GM18519 (cell line): ENCODE measurements at regions not wholly inside any gene's neighbourhood (a gene's known extent, or its start where the extent isn't known, plus 50 kb on each side); places are given as distances from the start of the nearest gene placed in this dataset.
"Not testable (repeated sequence)": the region's sequence is repeated elsewhere in the genome, so short reads cannot be mapped to it uniquely, and the experiment has no call there.

Experiments
- ATAC-seq: cut with Tn5 transposase; IDR thresholded peaks from one replicate; pipeline ENCODE4 v1.9.1; 2021; ENCODE audit warnings: mild to moderate bottlenecking, moderate library complexity; ENCODE audit not compliant: unreplicated experiment, low FRiP score

GRCh38 chr2:184155791-184156190 is 442.5 kb upstream of the ZNF804A start:
- no peak for ATAC-seq

- no peak for ATAC-seq
These were observed 441.2 kb upstream of the ZNF804A start for GRCh38 chr2:184157141-184157540.

- no peak for ATAC-seq
These were observed 435.9 kb upstream of the ZNF804A start for GRCh38 chr2:184162426-184162825.

- not testable (repeated sequence) for ATAC-seq
These were observed 429.5 kb upstream of the ZNF804A start for GRCh38 chr2:184168823-184169222.

GRCh38 chr2:184169366-184169765 is 429.0 kb upstream of the ZNF804A start:
- ATAC-seq, result no peak

GRCh38 chr2:184174493-184175104 is 423.7 kb upstream of the ZNF804A start:
- no peak for ATAC-seq

- no peak for ATAC-seq
These were observed 420.1 kb upstream of the ZNF804A start for GRCh38 chr2:184178229-184178628.

GRCh38 chr2:184186436-184186835 is 411.9 kb upstream of the ZNF804A start:
- no peak for ATAC-seq

- no peak for ATAC-seq
These were observed 410.8 kb upstream of the ZNF804A start for GRCh38 chr2:184187421-184187971.

- no peak for ATAC-seq
These were observed 407.6 kb upstream of the ZNF804A start for GRCh38 chr2:184190725-184191124.

GRCh38 chr2:184192649-184193048 is 405.7 kb upstream of the ZNF804A start:
- ATAC-seq, result no peak

- ATAC-seq, result no peak
These were observed 400.9 kb upstream of the ZNF804A start for GRCh38 chr2:184197413-184197812.

- ATAC-seq, result not testable (repeated sequence)
These were observed 399.5 kb upstream of the ZNF804A start for GRCh38 chr2:184198791-184199190.

GRCh38 chr2:184199274-184199673 is 399.1 kb upstream of the ZNF804A start:
- no peak for ATAC-seq

GRCh38 chr2:184201246-184201645 is 397.1 kb upstream of the ZNF804A start:
- ATAC-seq, result no peak

GRCh38 chr2:184203661-184204060 is 394.7 kb upstream of the ZNF804A start:
- ATAC-seq, result no peak

- ATAC-seq, result no peak
These were observed 393.2 kb upstream of the ZNF804A start for GRCh38 chr2:184205048-184205596.

GRCh38 chr2:184206045-184206444 is 392.3 kb upstream of the ZNF804A start:
- ATAC-seq, result no peak

GRCh38 chr2:184210329-184210728 is 388.0 kb upstream of the ZNF804A start:
- ATAC-seq, result no peak

GRCh38 chr2:184215745-184216144 is 382.6 kb upstream of the ZNF804A start:
- peak; percentile 54 for ATAC-seq

- ATAC-seq, result no peak
These were observed 341.7 kb upstream of the ZNF804A start for GRCh38 chr2:184256611-184257010.

- no peak for ATAC-seq
These were observed 337.0 kb upstream of the ZNF804A start for GRCh38 chr2:184261331-184261730.
